ENCODE measurements at regions not wholly inside any gene's neighbourhood (a gene's known extent, or its start where the extent isn't known, plus 50 kb on each side); places are given as distances from the start of the nearest gene placed in this dataset.
"Not testable (repeated sequence)": the region's sequence is repeated elsewhere in the genome, so short reads cannot be mapped to it uniquely, and the experiment has no call there.

- H3K4me3 ChIP-seq; intact Hi-C loops (cut with DNase I; ENCODE audit: low total_unique reads); H3K27me3 ChIP-seq; H3K4me1 ChIP-seq; DNase-seq (ENCODE audit: low spot score in 2 of 2); H3K9me3 ChIP-seq; H3K36me3 ChIP-seq; H3K27ac ChIP-seq: not testable (repeated sequence)
These were observed 52.3 kb upstream of the MARK1 start for GRCh38 chr1:220475608-220476007.

GRCh38 chr1:220475141-220475540 is 52.8 kb upstream of the MARK1 start:
- H3K4me3 ChIP-seq; H3K27ac ChIP-seq; H3K9me3 ChIP-seq; H3K4me1 ChIP-seq; H3K27me3 ChIP-seq; H3K36me3 ChIP-seq; DNase-seq (ENCODE audit: low spot score in 2 of 2); intact Hi-C loops (cut with DNase I; ENCODE audit: low total_unique reads): not testable (repeated sequence)

- no peaks in the 10 kb centered on the region for H3K36me3 ChIP-seq
- no peak for TF ChIP-seq POLR2AphosphoS5 (IDR thresholded peaks at IDR 0.05)
- no peak for TF ChIP-seq CTCF (IDR thresholded peaks at IDR 0.05)
- no peak for TF ChIP-seq POLR2A (IDR thresholded peaks at IDR 0.05)
These were observed 54.5 kb upstream of the MARK1 start for GRCh38 chr1:220473440-220473839.

GRCh38 chr1:220462752-220463151 is 65.2 kb upstream of the MARK1 start:
- DNase-seq (ENCODE audit: low spot score in 2 of 2): no peak

More at GRCh38 chr1:220473440-220473839, 54.5 kb upstream of the MARK1 start:
- Histone ChIP-seq H3K4me3 (no peak overlapping the region), H3K27ac (no peak overlapping the region), H3K4me1 (no peaks in the 10 kb centered on the region), H3K9me3 (no peaks in the 10 kb centered on the region), H3K27me3 (no peaks in the 10 kb centered on the region)
- no peak for DNase-seq (ENCODE audit: low spot score in 2 of 2)
- intact Hi-C loops (cut with DNase I; ENCODE audit: low total_unique reads): no loop called here

GRCh38 chr1:220458936-220459335 is 69.0 kb upstream of the MARK1 start:
- Histone ChIP-seq H3K27ac (no peak overlapping the region), H3K4me1 (no peaks in the 10 kb centered on the region), H3K4me3 (no peak overlapping the region), H3K36me3 (no peaks in the 10 kb centered on the region), H3K27me3 (no peaks in the 10 kb centered on the region), H3K9me3 (no peaks in the 10 kb centered on the region)
- no peak for DNase-seq (ENCODE audit: low spot score in 2 of 2)
- intact Hi-C loops (cut with DNase I; ENCODE audit: low total_unique reads): no loop called here
- TF ChIP-seq POLR2A (IDR thresholded peaks at IDR 0.05) (no peak), POLR2AphosphoS5 (IDR thresholded peaks at IDR 0.05) (no peak), CTCF (IDR thresholded peaks at IDR 0.05) (no peak)

More at GRCh38 chr1:220462752-220463151, 65.2 kb upstream of the MARK1 start:
- no peaks in the 10 kb centered on the region for H3K27me3 ChIP-seq
- H3K4me3 ChIP-seq: no peak overlapping the region
- no peaks in the 10 kb centered on the region for H3K4me1 ChIP-seq
- no peak overlapping the region for H3K27ac ChIP-seq
- TF ChIP-seq POLR2A (IDR thresholded peaks at IDR 0.05) (no peak), POLR2AphosphoS5 (IDR thresholded peaks at IDR 0.05) (no peak)
- H3K9me3 ChIP-seq: no peaks in the 10 kb centered on the region
- no peaks in the 10 kb centered on the region for H3K36me3 ChIP-seq
- intact Hi-C loops (cut with DNase I; ENCODE audit: low total_unique reads): no loop called here

- no peak overlapping the region for H3K4me3 ChIP-seq
- H3K27ac ChIP-seq: no peak overlapping the region
- TF ChIP-seq POLR2A (IDR thresholded peaks at IDR 0.05) (no peak), POLR2AphosphoS5 (IDR thresholded peaks at IDR 0.05) (no peak), CTCF (IDR thresholded peaks at IDR 0.05) (no peak)
- H3K9me3 ChIP-seq: no peaks in the 10 kb centered on the region
- no peak for DNase-seq (ENCODE audit: low spot score in 2 of 2)
- H3K27me3 ChIP-seq: no peaks in the 10 kb centered on the region
- intact Hi-C loops (cut with DNase I; ENCODE audit: low total_unique reads): no loop called here
- H3K36me3 ChIP-seq: no peaks in the 10 kb centered on the region
- no peaks in the 10 kb centered on the region for H3K4me1 ChIP-seq
These were observed 69.9 kb upstream of the MARK1 start for GRCh38 chr1:220457957-220458609.

- Histone ChIP-seq H3K9me3 (no peaks in the 10 kb centered on the region), H3K27ac (no peak overlapping the region), H3K27me3 (no peaks in the 10 kb centered on the region), H3K4me1 (no peaks in the 10 kb centered on the region), H3K4me3 (no peak overlapping the region), H3K36me3 (no peaks in the 10 kb centered on the region)
- TF ChIP-seq CTCF (IDR thresholded peaks at IDR 0.05): no peak
- TF ChIP-seq POLR2A (IDR thresholded peaks at IDR 0.05): no peak
- TF ChIP-seq POLR2AphosphoS5 (IDR thresholded peaks at IDR 0.05): no peak
- no peak for DNase-seq (ENCODE audit: low spot score in 2 of 2)
- intact Hi-C loops (cut with DNase I; ENCODE audit: low total_unique reads): no loop called here
These were observed 72.4 kb upstream of the MARK1 start for GRCh38 chr1:220455559-220455958.
